Upper lobe of left lung (tissue), 6 donors: ENCODE measurements at regions not wholly inside any gene's neighbourhood (a gene's known extent, or its start where the extent isn't known, plus 50 kb on each side); places are given as distances from the start of the nearest gene placed in this dataset.
"Not testable (repeated sequence)": the region's sequence is repeated elsewhere in the genome, so short reads cannot be mapped to it uniquely, and the experiment has no call there.

Experiments used
- ATAC-seq, 2 donors: fragments of 200-7000 bp; cut with Tn5 transposase; one replicate each; pipeline ENCODE4 v1.9.1; 2022; ENCODE audit warnings: mild to moderate bottlenecking in 2 of 2, moderate library complexity in 2 of 2; ENCODE audit not compliant: low FRiP score in 2 of 2
- DNase-seq, 2 donors: peaks; one replicate each; pipeline ENCODE4 v3.0.0-alpha.2; 2019 to 2020
- H3K27ac ChIP-seq, 4 donors: fragments of 200-600 bp; sonication (generic); one replicate each; pipeline ENCODE4 v1.5.1; 2016 to 2019
- H3K27me3 ChIP-seq, 4 donors: fragments of 200-600 bp; sonication (generic); one replicate each; pipeline ENCODE4 v1.5.1; 2017 to 2019
- H3K36me3 ChIP-seq, 4 donors: fragments of 200-600 bp; sonication (generic); one replicate each; pipeline ENCODE4 v1.5.1; 2016 to 2019
- H3K4me1 ChIP-seq, 4 donors: fragments of 200-600 bp; sonication (generic); one replicate each; pipeline ENCODE4 v1.5.1; 2018 to 2019
- H3K4me3 ChIP-seq, 4 donors: fragments of 200-600 bp; sonication (generic); one replicate each; pipeline ENCODE4 v1.5.1; 2017 to 2019; ENCODE audit warnings: mild to moderate bottlenecking in 2 of 4, moderate library complexity in 1 of 4
- H3K9me3 ChIP-seq, 4 donors: fragments of 200-600 bp; sonication (generic); one replicate each; pipeline ENCODE4 v1.5.1; 2018 to 2019
- CTCF ChIP-seq, 6 experiments: fragments of 450-650 bp in 4 of 6; fragments of 200-600 bp in 2 of 6; sonication (generic) in 2 of 6; IDR thresholded peaks; one replicate each; pipeline ENCODE4 v1.5.1; 2016 to 2019; ENCODE audit warnings: antibody characterized with exemption in 6 of 6
- EP300 ChIP-seq, 4 donors: sonication (generic); formaldehyde crosslinking; IDR thresholded peaks; one replicate each; pipeline ENCODE4 v1.5.1; 2017; ENCODE audit warnings: antibody characterized with exemption in 4 of 4, control low read depth in 2 of 4
- POLR2A ChIP-seq, 4 donors: fragments of 450-650 bp; IDR thresholded peaks; one replicate each; pipeline ENCODE4 v1.5.1; 2016 to 2017; ENCODE audit warnings: antibody characterized with exemption in 4 of 4, mild to moderate bottlenecking in 2 of 4
- POLR2AphosphoS5 ChIP-seq, 2 donors: sonication (generic); formaldehyde crosslinking; IDR thresholded peaks; one replicate each; pipeline ENCODE4 v1.5.1; 2017; ENCODE audit warnings: antibody characterized with exemption in 2 of 2
- WGBS, 2 donors: methylation state at CpG; one replicate each; pipeline ENCODE4 v1.1.5; 2017 to 2018; 5-methylcytosine and 5-hydroxymethylcytosine counted together
- donor health status: DM: no; HTN: no; CAD: no; lungs with moderate emphysema.
- donor health status: DM: no; HTN: yes; CAD: no; lungs with severe emphysema.

- Histone ChIP-seq H3K9me3 (no peaks in the 10 kb centered on the region), H3K27ac (no peak overlapping the region), H3K27me3 (no peaks in the 10 kb centered on the region), H3K36me3 (no peaks in the 10 kb centered on the region), H3K4me1 (peaks cover 0 to 2% (median 0%) of the 10 kb centered on the region in 4 donors), H3K4me3 (no peak overlapping the region)
- TF ChIP-seq POLR2AphosphoS5 (IDR thresholded peaks at IDR 0.05): no peak
- no peak for TF ChIP-seq POLR2A (IDR thresholded peaks at IDR 0.05)
- TF ChIP-seq EP300 (IDR thresholded peaks at IDR 0.05): no peak
- no peak for TF ChIP-seq CTCF (IDR thresholded peaks at IDR 0.05)
- DNase-seq: no peak
- 86 to 89% methylated on average over 2 of the region's 2 CpGs for WGBS, 2 donors
- no peak for ATAC-seq
Measured at GRCh38 chr6:80503660-80504059, 397.2 kb downstream of the BCKDHB start.

- Histone ChIP-seq H3K36me3 (no peaks in the 10 kb centered on the region), H3K9me3 (no peaks in the 10 kb centered on the region), H3K27me3 (no peaks in the 10 kb centered on the region), H3K27ac (no peak overlapping the region), H3K4me1 (no peaks in the 10 kb centered on the region), H3K4me3 (no peak overlapping the region)
- ATAC-seq: no peak
- no peak for TF ChIP-seq EP300 (IDR thresholded peaks at IDR 0.05)
- no peak for TF ChIP-seq CTCF (IDR thresholded peaks at IDR 0.05)
- no peak for TF ChIP-seq POLR2A (IDR thresholded peaks at IDR 0.05)
- no peak for TF ChIP-seq POLR2AphosphoS5 (IDR thresholded peaks at IDR 0.05)
- WGBS, 2 donors: 58% methylated on average over 1 of the region's 1 CpG
- DNase-seq: no peak
Measured at GRCh38 chr6:80502871-80503270, 396.4 kb downstream of the BCKDHB start.

GRCh38 chr6:80501636-80502035, 395.2 kb downstream of the BCKDHB start:
- 72 to 84% methylated on average over 4 of the region's 4 CpGs for WGBS, 2 donors
- no peak for ATAC-seq
- H3K9me3 ChIP-seq: no peaks in the 10 kb centered on the region
- no peak for DNase-seq
- no peaks in the 10 kb centered on the region for H3K4me1 ChIP-seq
- no peak for TF ChIP-seq EP300 (IDR thresholded peaks at IDR 0.05)
- no peak for TF ChIP-seq POLR2AphosphoS5 (IDR thresholded peaks at IDR 0.05)
- no peak for TF ChIP-seq CTCF (IDR thresholded peaks at IDR 0.05)
- TF ChIP-seq POLR2A (IDR thresholded peaks at IDR 0.05): no peak
- no peaks in the 10 kb centered on the region for H3K27me3 ChIP-seq
- H3K36me3 ChIP-seq: no peaks in the 10 kb centered on the region
- no peak overlapping the region for H3K27ac ChIP-seq
- H3K4me3 ChIP-seq: no peak overlapping the region

GRCh38 chr6:80497696-80498486, 391.4 kb downstream of the BCKDHB start:
- not testable (repeated sequence) for DNase-seq
- 73 to 88% methylated on average over 16 to 18 of the region's 18 CpGs for WGBS, 2 donors

GRCh38 chr6:80489911-80490635, 383.6 kb downstream of the BCKDHB start:
- H3K4me1 ChIP-seq: no peaks in the 10 kb centered on the region
- DNase-seq (no peak), ATAC-seq (no peak)
- no peaks in the 10 kb centered on the region for H3K27me3 ChIP-seq
- H3K9me3 ChIP-seq: no peaks in the 10 kb centered on the region
- no peaks in the 10 kb centered on the region for H3K36me3 ChIP-seq
- TF ChIP-seq CTCF (IDR thresholded peaks at IDR 0.05) (no peak), POLR2AphosphoS5 (IDR thresholded peaks at IDR 0.05) (no peak), POLR2A (IDR thresholded peaks at IDR 0.05) (no peak), EP300 (IDR thresholded peaks at IDR 0.05) (no peak)
- 71 to 76% methylated on average over 3 of the region's 3 CpGs for WGBS, 2 donors
- H3K4me3 ChIP-seq: no peak overlapping the region
- no peak overlapping the region for H3K27ac ChIP-seq

More at GRCh38 chr6:80497696-80498486, 391.4 kb downstream of the BCKDHB start:
- H3K27me3 ChIP-seq, ATAC-seq, H3K9me3 ChIP-seq, H3K36me3 ChIP-seq, H3K4me3 ChIP-seq, H3K4me1 ChIP-seq, H3K27ac ChIP-seq: not testable (repeated sequence)
